ENCODE measurements at regions not wholly inside any gene's neighbourhood (a gene's known extent, or its start where the extent isn't known, plus 50 kb on each side); places are given as distances from the start of the nearest gene placed in this dataset.
"Not testable (repeated sequence)": the region's sequence is repeated elsewhere in the genome, so short reads cannot be mapped to it uniquely, and the experiment has no call there.

- intact Hi-C loops (cut with DNase I) = no loop called here
- no peak for DNase-seq
These were observed 232.2 kb upstream of the SLIT2 start for GRCh38 chr4:20019310-20020015.

GRCh38 chr4:20017777-20018115 is 234.0 kb upstream of the SLIT2 start:
- no peak for DNase-seq
- intact Hi-C loops (cut with DNase I) = no loop called here

GRCh38 chr4:20017070-20017776 is 234.5 kb upstream of the SLIT2 start:
- intact Hi-C loops (cut with DNase I) = no loop called here
- DNase-seq = no peak

- no peak for DNase-seq
- intact Hi-C loops (cut with DNase I) = no loop called here
These were observed 236.0 kb upstream of the SLIT2 start for GRCh38 chr4:20015636-20016224.

GRCh38 chr4:20003836-20004558 is 247.7 kb upstream of the SLIT2 start:
- intact Hi-C loops (cut with DNase I); DNase-seq: not testable (repeated sequence)

GRCh38 chr4:19999775-20000414 is 251.8 kb upstream of the SLIT2 start:
- intact Hi-C loops (cut with DNase I) = no loop called here
- DNase-seq = no peak

- DNase-seq = no peak
- intact Hi-C loops (cut with DNase I) = no loop called here
These were observed 252.4 kb upstream of the SLIT2 start for GRCh38 chr4:19999276-19999675.

- DNase-seq = no peak
- intact Hi-C loops (cut with DNase I) = no loop called here
These were observed 258.5 kb upstream of the SLIT2 start for GRCh38 chr4:19993242-19993641.

GRCh38 chr4:19992471-19993093 is 259.1 kb upstream of the SLIT2 start:
- DNase-seq = no peak
- intact Hi-C loops (cut with DNase I) = no loop called here

GRCh38 chr4:19987746-19988145 is 264.0 kb upstream of the SLIT2 start:
- intact Hi-C loops (cut with DNase I) = no loop called here
- DNase-seq = no peak

GRCh38 chr4:19983072-19983471 is 268.6 kb upstream of the SLIT2 start:
- intact Hi-C loops (cut with DNase I) = no loop called here
- no peak for DNase-seq

GRCh38 chr4:19982556-19982955 is 269.1 kb upstream of the SLIT2 start:
- intact Hi-C loops (cut with DNase I) = no loop called here

GRCh38 chr4:19971829-19972228 is 279.9 kb upstream of the SLIT2 start:
- no peak for DNase-seq
- intact Hi-C loops (cut with DNase I) = no loop called here

More at GRCh38 chr4:19982556-19982955, 269.1 kb upstream of the SLIT2 start:
- DNase-seq = no peak

GRCh38 chr4:19969492-19969891 is 282.2 kb upstream of the SLIT2 start:
- intact Hi-C loops (cut with DNase I) = no loop called here
- DNase-seq = no peak

GRCh38 chr4:19961091-19961490 is 290.6 kb upstream of the SLIT2 start:
- intact Hi-C loops (cut with DNase I) = no loop called here
- no peak for DNase-seq

- intact Hi-C loops (cut with DNase I) = no loop called here
- no peak for DNase-seq
These were observed 292.9 kb upstream of the SLIT2 start for GRCh38 chr4:19958848-19959247.

GRCh38 chr4:19947349-19947748 is 304.4 kb upstream of the SLIT2 start:
- intact Hi-C loops (cut with DNase I) = no loop called here
- no peak for DNase-seq

- intact Hi-C loops (cut with DNase I) = no loop called here
- no peak for DNase-seq
These were observed 305.7 kb upstream of the SLIT2 start for GRCh38 chr4:19945979-19946380.

GRCh38 chr4:19945501-19945900 is 306.2 kb upstream of the SLIT2 start:
- intact Hi-C loops (cut with DNase I) = no loop called here
- no peak for DNase-seq

Data from head of caudate nucleus (tissue), 42 donors.